ENCODE measurements at regions not wholly inside any gene's neighbourhood (a gene's known extent, or its start where the extent isn't known, plus 50 kb on each side); places are given as distances from the start of the nearest gene placed in this dataset.

GRCh38 chr5:173736923-173737412, 120.5 kb upstream of the BOD1 start:
- ChIA-PET POLR2A (interaction anchor here (0.5 kb wide), 1 partner anchor 30 kb away, joined by 4 read pairs; no protein-coding TSS in a partner anchor), CTCF (no interaction called here)
- Histone ChIP-seq H3K36me3 (ENCODE audit: control insufficient read depth, insufficient read depth, low read length) (no peaks in the 10 kb centered on the region), H3K4me1 (ENCODE audit: control insufficient read depth, insufficient read depth, low read length) (no peaks in the 10 kb centered on the region), H3K27me3 (ENCODE audit: control insufficient read depth, insufficient read depth, low read length) (no peaks in the 10 kb centered on the region), H3K4me3 (ENCODE audit: low read depth in 2 of 2, low read length in 2 of 2) (no peak overlapping the region), H3K9me3 (ENCODE audit: control insufficient read depth, insufficient read depth, low read depth, low read length) (no peaks in the 10 kb centered on the region), H3K27ac (ENCODE audit: low read length) (no peak overlapping the region)
- intact Hi-C loops (cut with micrococcal nuclease; ENCODE audit: unreplicated experiment): no loop called here
- ATAC-seq (no peak), DNase-seq (ENCODE audit: low read depth, low spot score) (no peak)
- TF ChIP-seq REST (IDR thresholded peaks at IDR 0.05; ENCODE audit: insufficient read depth in 1 of 2, low read depth in 2 of 2, low read length in 1 of 2): no peak
- no peak for TF ChIP-seq CTCF (IDR thresholded peaks at IDR 0.05)
- no peak for TF ChIP-seq POLR2AphosphoS5 (IDR thresholded peaks at IDR 0.05; ENCODE audit: low read depth, low read length)
- no peak for TF ChIP-seq SIN3A (IDR thresholded peaks at IDR 0.05; ENCODE audit: borderline replicate concordance, insufficient read depth, low read depth, low read length)
- no peak for TF ChIP-seq TCF7L2 (IDR thresholded peaks at IDR 0.05; ENCODE audit: low read depth, low read length)
- no TSS peak for BruUV-seq (replicated peaks)
- in situ Hi-C loops (cut with HindIII; ENCODE audit: low pct_unique_long_range_greater_than_20kb, low sequenced_read_pairs): no loop called here

GRCh38 chr5:173739741-173740140, 123.3 kb upstream of the BOD1 start:
- POLR2A ChIA-PET: interaction anchor here (0.6 kb wide), 1 partner anchor 1080 kb away, joined by 4 read pairs; no protein-coding TSS in a partner anchor
- Histone ChIP-seq H3K4me3 (ENCODE audit: low read depth in 2 of 2, low read length in 2 of 2) (no peak overlapping the region), H3K27me3 (ENCODE audit: control insufficient read depth, insufficient read depth, low read length) (no peaks in the 10 kb centered on the region), H3K27ac (ENCODE audit: low read length) (no peak overlapping the region), H3K4me1 (ENCODE audit: control insufficient read depth, insufficient read depth, low read length) (no peaks in the 10 kb centered on the region), H3K36me3 (ENCODE audit: control insufficient read depth, insufficient read depth, low read length) (no peaks in the 10 kb centered on the region), H3K9me3 (ENCODE audit: control insufficient read depth, insufficient read depth, low read depth, low read length) (no peaks in the 10 kb centered on the region)
- ATAC-seq: no peak
- no peak for TF ChIP-seq REST (IDR thresholded peaks at IDR 0.05; ENCODE audit: insufficient read depth in 1 of 2, low read depth in 2 of 2, low read length in 1 of 2)
- TF ChIP-seq CTCF (IDR thresholded peaks at IDR 0.05): no peak
- no peak for TF ChIP-seq TCF7L2 (IDR thresholded peaks at IDR 0.05; ENCODE audit: low read depth, low read length)
- no peak for TF ChIP-seq SIN3A (IDR thresholded peaks at IDR 0.05; ENCODE audit: borderline replicate concordance, insufficient read depth, low read depth, low read length)
- TF ChIP-seq POLR2AphosphoS5 (IDR thresholded peaks at IDR 0.05; ENCODE audit: low read depth, low read length): no peak
- CTCF ChIA-PET: interaction anchor here (0.5 kb wide), 1 partner anchor 116 kb away, joined by 3 read pairs; no protein-coding TSS in a partner anchor
- intact Hi-C loops (cut with micrococcal nuclease; ENCODE audit: unreplicated experiment) (no loop called here), in situ Hi-C loops (cut with HindIII; ENCODE audit: low pct_unique_long_range_greater_than_20kb, low sequenced_read_pairs) (no loop called here)
- DNase-seq (ENCODE audit: low read depth, low spot score): no peak
- no TSS peak for BruUV-seq (replicated peaks)
